ENCODE measurements at regions not wholly inside any gene's neighbourhood (a gene's known extent, or its start where the extent isn't known, plus 50 kb on each side); places are given as distances from the start of the nearest gene placed in this dataset.

GRCh38 chr14:85762526-85762925 lies 232.6 kb downstream of the FLRT2 start:
- TF ChIP-seq REST (IDR thresholded peaks at IDR 0.05; ENCODE audit: insufficient read depth in 1 of 2, low read depth in 2 of 2, low read length in 2 of 2) (no peak), TAF1 (IDR thresholded peaks at IDR 0.05; ENCODE audit: borderline replicate concordance, insufficient read depth, low read length) (no peak), POLR2AphosphoS5 (IDR thresholded peaks at IDR 0.05; ENCODE audit: low read depth, low read length) (no peak), SIN3A (IDR thresholded peaks at IDR 0.05; ENCODE audit: borderline replicate concordance, insufficient read depth, low read length) (no peak), FOXP2 (optimal IDR thresholded peaks at IDR 0.05; ENCODE audit: borderline replicate concordance, extremely low read depth, extremely low read length, insufficient read depth) (no peak)

- no peak for TF ChIP-seq SIN3A (IDR thresholded peaks at IDR 0.05; ENCODE audit: borderline replicate concordance, insufficient read depth, low read length)
- no peak for TF ChIP-seq FOXP2 (optimal IDR thresholded peaks at IDR 0.05; ENCODE audit: borderline replicate concordance, extremely low read depth, extremely low read length, insufficient read depth)
- no peak for TF ChIP-seq TAF1 (IDR thresholded peaks at IDR 0.05; ENCODE audit: borderline replicate concordance, insufficient read depth, low read length)
- TF ChIP-seq REST (IDR thresholded peaks at IDR 0.05; ENCODE audit: insufficient read depth in 1 of 2, low read depth in 2 of 2, low read length in 2 of 2): no peak
- TF ChIP-seq POLR2AphosphoS5 (IDR thresholded peaks at IDR 0.05; ENCODE audit: low read depth, low read length): no peak
Observed at GRCh38 chr14:85752175-85752574, 222.2 kb downstream of the FLRT2 start.

GRCh38 chr14:85744573-85744972 lies 214.6 kb downstream of the FLRT2 start:
- no peak for TF ChIP-seq REST (IDR thresholded peaks at IDR 0.05; ENCODE audit: insufficient read depth in 1 of 2, low read depth in 2 of 2, low read length in 2 of 2)
- TF ChIP-seq POLR2AphosphoS5 (IDR thresholded peaks at IDR 0.05; ENCODE audit: low read depth, low read length): no peak
- no peak for TF ChIP-seq TAF1 (IDR thresholded peaks at IDR 0.05; ENCODE audit: borderline replicate concordance, insufficient read depth, low read length)
- no peak for TF ChIP-seq SIN3A (IDR thresholded peaks at IDR 0.05; ENCODE audit: borderline replicate concordance, insufficient read depth, low read length)
- no peak for TF ChIP-seq FOXP2 (optimal IDR thresholded peaks at IDR 0.05; ENCODE audit: borderline replicate concordance, extremely low read depth, extremely low read length, insufficient read depth)

- TF ChIP-seq POLR2AphosphoS5 (IDR thresholded peaks at IDR 0.05; ENCODE audit: low read depth, low read length): no peak
- no peak for TF ChIP-seq REST (IDR thresholded peaks at IDR 0.05; ENCODE audit: insufficient read depth in 1 of 2, low read depth in 2 of 2, low read length in 2 of 2)
- TF ChIP-seq TAF1 (IDR thresholded peaks at IDR 0.05; ENCODE audit: borderline replicate concordance, insufficient read depth, low read length): no peak
- TF ChIP-seq FOXP2 (optimal IDR thresholded peaks at IDR 0.05; ENCODE audit: borderline replicate concordance, extremely low read depth, extremely low read length, insufficient read depth): no peak
- no peak for TF ChIP-seq SIN3A (IDR thresholded peaks at IDR 0.05; ENCODE audit: borderline replicate concordance, insufficient read depth, low read length)
Observed at GRCh38 chr14:85732031-85732430, 202.1 kb downstream of the FLRT2 start.

- no peak for TF ChIP-seq SIN3A (IDR thresholded peaks at IDR 0.05; ENCODE audit: borderline replicate concordance, insufficient read depth, low read length)
- TF ChIP-seq REST (IDR thresholded peaks at IDR 0.05; ENCODE audit: insufficient read depth in 1 of 2, low read depth in 2 of 2, low read length in 2 of 2): no peak
- no peak for TF ChIP-seq FOXP2 (optimal IDR thresholded peaks at IDR 0.05; ENCODE audit: borderline replicate concordance, extremely low read depth, extremely low read length, insufficient read depth)
Observed at GRCh38 chr14:85731186-85731585, 201.2 kb downstream of the FLRT2 start.

Measured in PFSK-1 (cell line).